WTC11 (cell line): ENCODE measurements at regions not wholly inside any gene's neighbourhood (a gene's known extent, or its start where the extent isn't known, plus 50 kb on each side); places are given as distances from the start of the nearest gene placed in this dataset.
"Not testable (repeated sequence)": the region's sequence is repeated elsewhere in the genome, so short reads cannot be mapped to it uniquely, and the experiment has no call there.

ENCODE experiments used
- CTCF ChIP-seq: fragments of 200-600 bp; IDR thresholded peaks from 2 replicates; pipeline ENCODE4 v1.8.0; 2022; ENCODE audit warnings: antibody characterized with exemption
- ETV6 ChIP-seq: sonication (generic); formaldehyde crosslinking; IDR thresholded peaks from 2 replicates; pipeline ENCODE4 v1.8.1; 2022; ENCODE audit warnings: mild to moderate bottlenecking, missing genetic modification reagents
- FOXJ3 ChIP-seq: sonication (generic); formaldehyde crosslinking; IDR thresholded peaks from 2 replicates; pipeline ENCODE4 v1.9.0; 2021; ENCODE audit warnings: missing genetic modification reagents, mild to moderate bottlenecking, borderline replicate concordance
- ZNF396 ChIP-seq: fragments of 250-450 bp; sonication (Bioruptor Pico); IDR thresholded peaks from 2 replicates; pipeline ENCODE4 v1.8.0; 2021; ENCODE audit warnings: mild to moderate bottlenecking, moderate library complexity, borderline replicate concordance

- TF ChIP-seq CTCF; ZNF396 (CRISPR knock-in tag); FOXJ3; ETV6 (CRISPR knock-in tag): not testable (repeated sequence)
Measured at GRCh38 chr14:23892289-23892688, 61.3 kb upstream of the DHRS4 start.
